Testis (tissue), 2 donors: ENCODE measurements at regions not wholly inside any gene's neighbourhood (a gene's known extent, or its start where the extent isn't known, plus 50 kb on each side); places are given as distances from the start of the nearest gene placed in this dataset.
"Not testable (repeated sequence)": the region's sequence is repeated elsewhere in the genome, so short reads cannot be mapped to it uniquely, and the experiment has no call there.

ENCODE experiments used
- CTCF ChIP-seq, 3 experiments: fragments of 450-650 bp in 2 of 3; fragments of 200-600 bp in 1 of 3; sonication (generic) in 1 of 3; IDR thresholded peaks; one replicate each; pipeline ENCODE4 v1.5.1; 2016 to 2019; ENCODE audit warnings: antibody characterized with exemption in 3 of 3, mild to moderate bottlenecking in 2 of 3, moderate library complexity in 1 of 3
- POLR2A ChIP-seq: fragments of 450-650 bp; IDR thresholded peaks from one replicate; pipeline ENCODE4 v1.6.1; 2017; ENCODE audit warnings: antibody characterized with exemption, mild to moderate bottlenecking, moderate library complexity

DNA sequence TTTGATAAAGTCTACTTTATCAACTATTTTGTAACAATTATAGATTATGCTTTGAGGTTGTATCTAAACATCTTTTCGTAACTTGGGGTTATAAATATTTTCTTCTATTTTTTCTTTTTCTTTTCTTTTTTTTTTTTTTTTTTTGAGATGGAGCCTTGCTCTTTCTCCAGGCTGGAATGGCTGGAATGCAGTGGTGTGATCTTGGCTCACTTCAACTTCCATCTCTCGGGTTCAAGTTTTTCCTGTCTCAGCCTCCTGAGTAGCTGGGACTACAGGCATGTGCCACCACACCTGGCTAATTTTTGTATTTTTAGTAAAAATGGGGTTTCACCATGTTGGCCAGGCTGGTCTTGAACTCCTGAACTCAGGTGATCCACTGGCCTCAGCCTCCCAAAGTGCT lies 108.8 kb downstream of the CDC14C start:
- TF ChIP-seq POLR2A; CTCF (IDR thresholded peaks at IDR 0.05): not testable (repeated sequence)
